HCT116 (cell line): ENCODE measurements at regions not wholly inside any gene's neighbourhood (a gene's known extent, or its start where the extent isn't known, plus 50 kb on each side); places are given as distances from the start of the nearest gene placed in this dataset.

Experiments used
- ATAC-seq: fragments of 200-7000 bp; cut with Tn5 transposase; 2 replicates; pipeline ENCODE4 v1.9.1; 2020; ENCODE audit warnings: mild to moderate bottlenecking, moderate library complexity
- BruUV-seq: library from RNA; stranded (reverse); fragments of 400-500 nt; replicated peaks from 2 replicates; lab custom pipeline; 2021; lab: Mats Ljungman, UMichigan
- CTCF ChIA-PET: fragments of 300-600 bp; sonication (Branson Sonifier 250); formaldehyde crosslinking; loops from one replicate; lab custom pipeline; 2021; ENCODE audit warnings: antibody characterized with exemption; lab: Charles Lee
- POLR2A ChIA-PET: fragments of 300-600, 350-600 bp; sonication (Branson Sonifier 250); formaldehyde crosslinking; loops from one replicate; lab custom pipeline; 2021; ENCODE audit warnings: antibody characterized with exemption; lab: Charles Lee
- RAD21 ChIA-PET, 2 experiments: fragments of 300-600 bp; sonication (Branson Sonifier 250); formaldehyde crosslinking; loops; one replicate each; lab custom pipeline; 2023; ENCODE audit warnings: low total read pairs in 2 of 2; ENCODE audit not compliant: uncharacterized antibody in 2 of 2, unreplicated experiment in 2 of 2, low non-redundant PET in 1 of 2; lab: Charles Lee
- DNase-seq: peaks from one replicate; pipeline ENCODE4 v3.0.0-alpha.2; 2010; ENCODE audit warnings: low read depth, low spot score
- H2AFZ ChIP-seq: fragments of 200-600 bp; shearing (Covaris generic), sonication (generic); 2 replicates; pipeline ENCODE4 v1.6.1; 2017; ENCODE audit warnings: low read depth, mixed run types, mixed read lengths, antibody characterized with exemption, low read length; ENCODE audit not compliant: poor library complexity, severe bottlenecking
- H3K27ac ChIP-seq: 2 replicates; pipeline ENCODE4 v1.5.1; 2012; ENCODE audit warnings: low read depth, low read length
- H3K27me3 ChIP-seq: fragments of 200-600 bp; sonication (generic); 2 replicates; pipeline ENCODE4 v1.6.1; 2016; ENCODE audit warnings: mixed run types, low read length, mixed read lengths; ENCODE audit not compliant: insufficient read depth
- H3K36me3 ChIP-seq, 2 experiments: fragments of 200-500 bp in 1 of 2; fragments of 200-600 bp in 1 of 2; sonication (Bioruptor generic) in 1 of 2; sonication (generic) in 1 of 2; 2 replicates each; pipeline versions ENCODE4 v1.5.1 to v1.6.1; 2014 to 2016; ENCODE audit warnings: low read length in 2 of 2, inconsistent platforms in 1 of 2, mixed read lengths in 1 of 2, mixed run types in 1 of 2; ENCODE audit not compliant: insufficient read depth in 2 of 2, control insufficient read depth in 1 of 2
- H3K4me1 ChIP-seq, 2 experiments: fragments of 200-600 bp in 1 of 2; sonication (generic) in 1 of 2; 2 replicates each; pipeline versions ENCODE4 v1.5.1 to v1.6.1; 2012 to 2017; ENCODE audit warnings: low read length in 2 of 2, inconsistent platforms in 1 of 2, mild to moderate bottlenecking in 1 of 2, mixed read lengths in 1 of 2, mixed run types in 1 of 2, moderate library complexity in 1 of 2; ENCODE audit not compliant: insufficient read depth in 2 of 2, control insufficient read depth in 1 of 2
- H3K4me2 ChIP-seq: fragments of 200-600 bp; sonication (generic); 2 replicates; pipeline ENCODE4 v1.6.1; 2017; ENCODE audit warnings: mixed run types, low read length, mixed read lengths
- H3K4me3 ChIP-seq, 2 experiments: fragments of 200-600 bp in 1 of 2; sonication (generic) in 1 of 2; replicated peaks in 1 of 2; 2 replicates each; pipeline ENCODE4 v1.5.1; 2011 to 2016; ENCODE audit warnings: low read length in 2 of 2, control low read depth in 1 of 2, low read depth in 1 of 2, mild to moderate bottlenecking in 1 of 2, mixed read lengths in 1 of 2, mixed run types in 1 of 2
- H3K79me2 ChIP-seq: fragments of 200-600 bp; sonication (generic); 2 replicates; pipeline ENCODE4 v1.6.1; 2017; ENCODE audit warnings: mild to moderate bottlenecking, mixed run types, low read length, moderate library complexity, mixed read lengths; ENCODE audit not compliant: insufficient read depth
- H3K9ac ChIP-seq: fragments of 200-600 bp; sonication (generic); 2 replicates; pipeline ENCODE4 v1.6.1; 2016; ENCODE audit warnings: low read length, mixed read lengths
- H3K9me2 ChIP-seq: fragments of 200-600 bp; sonication (generic), shearing (Covaris generic); 2 replicates; pipeline ENCODE4 v1.6.1; 2017; ENCODE audit warnings: mixed run types, mild to moderate bottlenecking, moderate library complexity; ENCODE audit not compliant: insufficient read depth
- H3K9me3 ChIP-seq, 2 experiments: fragments of 200-500 bp in 1 of 2; fragments of 200-600 bp in 1 of 2; sonication (Bioruptor generic) in 1 of 2; sonication (generic) in 1 of 2; 2 replicates each; pipeline ENCODE4 v1.6.1; 2014 to 2017; ENCODE audit warnings: low read length in 2 of 2, mixed read lengths in 2 of 2, inconsistent platforms in 1 of 2, low read depth in 1 of 2, mild to moderate bottlenecking in 1 of 2, mixed run types in 1 of 2, moderate library complexity in 1 of 2; ENCODE audit not compliant: control insufficient read depth in 1 of 2, insufficient read depth in 1 of 2
- H4K20me1 ChIP-seq: fragments of 200-600 bp; sonication (generic), shearing (Covaris generic); 2 replicates; pipeline ENCODE4 v1.6.1; 2017; ENCODE audit warnings: mixed run types, mild to moderate bottlenecking, moderate library complexity; ENCODE audit not compliant: insufficient read depth
- CBX3 ChIP-seq: IDR thresholded peaks from 2 replicates; pipeline ENCODE4 v1.6.1; 2012; ENCODE audit warnings: low read depth
- CEBPB ChIP-seq: IDR thresholded peaks from 2 replicates; pipeline ENCODE4 v1.6.1; 2012; ENCODE audit warnings: low read depth
- EZH2phosphoT487 ChIP-seq: fragments of 200-600 bp; IDR thresholded peaks from 2 replicates; pipeline ENCODE4 v1.6.1; 2018; ENCODE audit warnings: antibody characterized with exemption, borderline replicate concordance
- JUND ChIP-seq: IDR thresholded peaks from 2 replicates; pipeline ENCODE4 v1.6.1; 2012
- POLR2AphosphoS5 ChIP-seq: IDR thresholded peaks from 2 replicates; pipeline ENCODE4 v1.6.1; 2011; ENCODE audit warnings: mild to moderate bottlenecking, low read depth, low read length, moderate library complexity
- RAD21 ChIP-seq: IDR thresholded peaks from 2 replicates; pipeline ENCODE4 v1.6.1; 2012; ENCODE audit warnings: low read depth, mild to moderate bottlenecking
- SIN3A ChIP-seq: IDR thresholded peaks from 2 replicates; pipeline ENCODE4 v1.6.1; 2012; ENCODE audit warnings: low read depth
- SRF ChIP-seq: IDR thresholded peaks from 2 replicates; pipeline ENCODE4 v1.6.1; 2012; ENCODE audit warnings: low read depth
- ZFX ChIP-seq: fragments of 450-650 bp; IDR thresholded peaks from 2 replicates; pipeline ENCODE4 v1.6.1; 2017
- ZNF274 ChIP-seq: fragments of 200-500 bp; sonication (Bioruptor generic); IDR thresholded peaks from 2 replicates; pipeline ENCODE4 v1.6.1; 2014; ENCODE audit warnings: mild to moderate bottlenecking, low read depth, low read length, inconsistent platforms
- intact Hi-C: fragments of 100-400 bp; cut with micrococcal nuclease; formaldehyde crosslinking; loops from 2 replicates; pipeline ENCODE4 v1.10.0; 2022
- TF ChIP-seq, protein P1 (sequence below): IDR thresholded peaks from 2 replicates; pipeline ENCODE4 v1.6.1; 2012
- TF ChIP-seq, protein P2 (sequence below): IDR thresholded peaks from 2 replicates; pipeline ENCODE4 v1.6.1; 2012
- TF ChIP-seq, protein P3 (sequence below), 3 experiments: fragments of 200-600 bp in 1 of 3; sonication (generic) in 1 of 3; IDR thresholded peaks in 2 of 3; conservative IDR thresholded peaks in 1 of 3; 2 replicates each; pipeline ENCODE4 v1.5.1; 2012 to 2017; ENCODE audit warnings: low read depth in 2 of 3, low read length in 2 of 3, antibody characterized with exemption in 1 of 3, borderline replicate concordance in 1 of 3, control low read depth in 1 of 3, mild to moderate bottlenecking in 1 of 3, mixed read lengths in 1 of 3, mixed run types in 1 of 3, moderate library complexity in 1 of 3; ENCODE audit not compliant: insufficient read depth in 1 of 3
- TF ChIP-seq, protein P4 (sequence below): IDR thresholded peaks from 2 replicates; pipeline ENCODE4 v1.6.1; 2011; ENCODE audit warnings: mild to moderate bottlenecking, low read length, moderate library complexity; ENCODE audit not compliant: insufficient replicate concordance; ENCODE audit errors: extremely low read depth

DNA sequence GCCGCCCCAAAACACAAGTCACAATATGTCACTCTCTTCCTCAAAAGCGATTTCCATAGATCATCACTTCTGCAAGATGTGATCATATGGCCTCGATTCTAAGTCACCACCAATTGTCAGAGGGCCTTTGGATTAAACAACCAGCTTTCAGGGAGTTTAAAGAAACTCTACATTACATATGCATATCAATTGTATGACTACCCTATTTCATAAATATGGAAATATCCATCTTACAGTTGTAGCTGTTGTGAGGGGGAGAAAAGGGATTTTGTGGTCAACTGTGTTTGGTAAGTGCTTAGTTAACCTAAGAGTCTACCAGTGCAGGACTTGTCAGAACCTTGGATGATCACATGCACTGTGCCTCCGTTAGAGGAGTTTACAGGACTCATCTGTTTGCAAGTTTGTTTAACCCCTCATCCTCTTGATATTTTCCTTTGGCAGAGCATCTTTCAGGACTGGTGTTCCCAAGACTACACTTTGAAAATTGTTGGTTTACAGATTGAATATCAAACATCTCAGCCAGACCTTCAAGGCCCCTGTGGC lies 99.9 kb downstream of the CHST1 start (continued):
- TF ChIP-seq, protein P1, sequence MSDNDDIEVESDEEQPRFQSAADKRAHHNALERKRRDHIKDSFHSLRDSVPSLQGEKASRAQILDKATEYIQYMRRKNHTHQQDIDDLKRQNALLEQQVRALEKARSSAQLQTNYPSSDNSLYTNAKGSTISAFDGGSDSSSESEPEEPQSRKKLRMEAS: no peak
- TF ChIP-seq CEBPB: no peak
- no peak for TF ChIP-seq CBX3
- TF ChIP-seq ZFX: no peak

DNA sequence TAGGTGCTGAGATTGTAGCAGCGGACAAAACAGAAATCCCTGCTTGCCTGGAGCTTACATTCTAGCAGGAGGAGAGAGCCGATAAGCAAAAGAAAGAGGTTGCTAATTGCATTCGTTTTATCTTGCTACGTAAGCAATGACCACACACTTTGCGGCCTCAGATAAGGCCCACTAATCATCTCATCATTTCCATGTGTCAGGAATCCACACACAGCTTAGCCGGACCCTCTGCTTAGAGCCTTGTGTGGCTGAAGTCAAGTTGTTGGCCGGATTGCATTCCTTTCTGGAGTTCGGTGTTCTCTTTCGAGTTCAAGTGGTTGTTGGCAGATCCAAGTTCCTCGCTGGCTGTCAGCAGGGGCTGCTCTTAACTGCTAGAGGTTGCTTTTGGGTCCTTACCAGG lies 101.6 kb downstream of the CHST1 start:
- TF ChIP-seq SRF: no peak
- no peak for TF ChIP-seq EZH2phosphoT487
- TF ChIP-seq, protein P2, sequence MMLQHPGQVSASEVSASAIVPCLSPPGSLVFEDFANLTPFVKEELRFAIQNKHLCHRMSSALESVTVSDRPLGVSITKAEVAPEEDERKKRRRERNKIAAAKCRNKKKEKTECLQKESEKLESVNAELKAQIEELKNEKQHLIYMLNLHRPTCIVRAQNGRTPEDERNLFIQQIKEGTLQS: no peak
- TF ChIP-seq JUND: no peak
- TF ChIP-seq POLR2AphosphoS5: no peak
- TF ChIP-seq, protein P3, sequence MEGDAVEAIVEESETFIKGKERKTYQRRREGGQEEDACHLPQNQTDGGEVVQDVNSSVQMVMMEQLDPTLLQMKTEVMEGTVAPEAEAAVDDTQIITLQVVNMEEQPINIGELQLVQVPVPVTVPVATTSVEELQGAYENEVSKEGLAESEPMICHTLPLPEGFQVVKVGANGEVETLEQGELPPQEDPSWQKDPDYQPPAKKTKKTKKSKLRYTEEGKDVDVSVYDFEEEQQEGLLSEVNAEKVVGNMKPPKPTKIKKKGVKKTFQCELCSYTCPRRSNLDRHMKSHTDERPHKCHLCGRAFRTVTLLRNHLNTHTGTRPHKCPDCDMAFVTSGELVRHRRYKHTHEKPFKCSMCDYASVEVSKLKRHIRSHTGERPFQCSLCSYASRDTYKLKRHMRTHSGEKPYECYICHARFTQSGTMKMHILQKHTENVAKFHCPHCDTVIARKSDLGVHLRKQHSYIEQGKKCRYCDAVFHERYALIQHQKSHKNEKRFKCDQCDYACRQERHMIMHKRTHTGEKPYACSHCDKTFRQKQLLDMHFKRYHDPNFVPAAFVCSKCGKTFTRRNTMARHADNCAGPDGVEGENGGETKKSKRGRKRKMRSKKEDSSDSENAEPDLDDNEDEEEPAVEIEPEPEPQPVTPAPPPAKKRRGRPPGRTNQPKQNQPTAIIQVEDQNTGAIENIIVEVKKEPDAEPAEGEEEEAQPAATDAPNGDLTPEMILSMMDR (IDR thresholded peaks at IDR 0.05 in 2 of 3, conservative IDR thresholded peaks at IDR 0.05 in 1 of 3; ENCODE audit: borderline replicate concordance in 1 of 3, insufficient read depth in 1 of 3, low read depth in 2 of 3, low read length in 2 of 3): no peak
- TF ChIP-seq RAD21: no peak
- TF ChIP-seq, protein P4, sequence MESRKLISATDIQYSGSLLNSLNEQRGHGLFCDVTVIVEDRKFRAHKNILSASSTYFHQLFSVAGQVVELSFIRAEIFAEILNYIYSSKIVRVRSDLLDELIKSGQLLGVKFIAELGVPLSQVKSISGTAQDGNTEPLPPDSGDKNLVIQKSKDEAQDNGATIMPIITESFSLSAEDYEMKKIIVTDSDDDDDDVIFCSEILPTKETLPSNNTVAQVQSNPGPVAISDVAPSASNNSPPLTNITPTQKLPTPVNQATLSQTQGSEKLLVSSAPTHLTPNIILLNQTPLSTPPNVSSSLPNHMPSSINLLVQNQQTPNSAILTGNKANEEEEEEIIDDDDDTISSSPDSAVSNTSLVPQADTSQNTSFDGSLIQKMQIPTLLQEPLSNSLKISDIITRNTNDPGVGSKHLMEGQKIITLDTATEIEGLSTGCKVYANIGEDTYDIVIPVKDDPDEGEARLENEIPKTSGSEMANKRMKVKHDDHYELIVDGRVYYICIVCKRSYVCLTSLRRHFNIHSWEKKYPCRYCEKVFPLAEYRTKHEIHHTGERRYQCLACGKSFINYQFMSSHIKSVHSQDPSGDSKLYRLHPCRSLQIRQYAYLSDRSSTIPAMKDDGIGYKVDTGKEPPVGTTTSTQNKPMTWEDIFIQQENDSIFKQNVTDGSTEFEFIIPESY: no peak
- TF ChIP-seq CBX3: no peak
- TF ChIP-seq ZNF274: no peak
- no peak for TF ChIP-seq SIN3A
- TF ChIP-seq, all 23 proteins: peak for 0
- ChIA-PET POLR2A (no interaction called here), CTCF (no interaction called here), RAD21 (no interaction called here)
- no peak overlapping the region for H3K4me2 ChIP-seq
- H3K9me3 ChIP-seq: no peaks in the 10 kb centered on the region
- peaks cover 14% of the 10 kb centered on the region for H3K27me3 ChIP-seq
- DNase-seq (no peak), ATAC-seq (no peak)
- no peak overlapping the region for H2AFZ ChIP-seq
- H3K36me3 ChIP-seq: no peaks in the 10 kb centered on the region
- intact Hi-C loops: no loop called here
- no peak overlapping the region for H3K27ac ChIP-seq
- H3K79me2 ChIP-seq: no peaks in the 10 kb centered on the region
- no peak overlapping the region for H3K4me3 ChIP-seq
- BruUV-seq: no TSS peak
- no peaks in the 10 kb centered on the region for H4K20me1 ChIP-seq
- H3K4me1 ChIP-seq: no peaks in the 10 kb centered on the region
- no peaks in the 10 kb centered on the region for H3K9me2 ChIP-seq
- H3K9ac ChIP-seq: no peak overlapping the region
